ENCODE measurements at regions not wholly inside any gene's neighbourhood (a gene's known extent, or its start where the extent isn't known, plus 50 kb on each side); places are given as distances from the start of the nearest gene placed in this dataset.
"Not testable (repeated sequence)": the region's sequence is repeated elsewhere in the genome, so short reads cannot be mapped to it uniquely, and the experiment has no call there.

GRCh38 chr20:29752644-29753425 lies 1504.6 kb upstream of the DEFB115 start:
- H3K4me3 Mint-ChIP-seq: peak overlapping the region; percentile 42
- peak overlapping the region; percentile 85 for H3K27ac Mint-ChIP-seq
- POLR2A ChIA-PET; CTCF ChIA-PET; H3K4me1 Mint-ChIP-seq; DNase-seq; H3K27me3 Mint-ChIP-seq; H3K36me3 Mint-ChIP-seq (ENCODE audit: low read depth): not testable (repeated sequence)
- H3K9me3 Mint-ChIP-seq: peaks cover 41% of the 10 kb centered on the region

GRCh38 chr20:29753426-29753746 lies 1504.1 kb upstream of the DEFB115 start:
- POLR2A ChIA-PET: not testable (repeated sequence)

GRCh38 chr20:29753879-29754278 lies 1503.6 kb upstream of the DEFB115 start:
- not testable (repeated sequence) for H3K27me3 Mint-ChIP-seq
- H3K9me3 Mint-ChIP-seq: peaks cover 41% of the 10 kb centered on the region

More at GRCh38 chr20:29753426-29753746, 1504.1 kb upstream of the DEFB115 start:
- H3K36me3 Mint-ChIP-seq (ENCODE audit: low read depth); CTCF ChIA-PET; H3K4me1 Mint-ChIP-seq; H3K27me3 Mint-ChIP-seq: not testable (repeated sequence)
- Mint-ChIP-seq H3K4me3 (peak overlapping the region; percentile 42), H3K27ac (peak overlapping the region; percentile 85), H3K9me3 (peaks cover 39% of the 10 kb centered on the region)
- peak; percentile 12 for DNase-seq

GRCh38 chr20:29755854-29756498 lies 1501.5 kb upstream of the DEFB115 start:
- H3K4me1 Mint-ChIP-seq; H3K27ac Mint-ChIP-seq; H3K27me3 Mint-ChIP-seq; H3K36me3 Mint-ChIP-seq (ENCODE audit: low read depth); POLR2A ChIA-PET; CTCF ChIA-PET; DNase-seq; H3K4me3 Mint-ChIP-seq: not testable (repeated sequence)
- peaks cover 46% of the 10 kb centered on the region for H3K9me3 Mint-ChIP-seq

More at GRCh38 chr20:29753879-29754278, 1503.6 kb upstream of the DEFB115 start:
- H3K4me1 Mint-ChIP-seq; POLR2A ChIA-PET; H3K36me3 Mint-ChIP-seq (ENCODE audit: low read depth); DNase-seq; CTCF ChIA-PET; H3K27ac Mint-ChIP-seq; H3K4me3 Mint-ChIP-seq: not testable (repeated sequence)

GRCh38 chr20:29756664-29757063 lies 1500.8 kb upstream of the DEFB115 start:
- Mint-ChIP-seq H3K36me3 (ENCODE audit: low read depth) (peaks cover 5% of the 10 kb centered on the region), H3K27me3 (no peaks in the 10 kb centered on the region), H3K4me3 (no peak overlapping the region), H3K4me1 (peaks cover 6% of the 10 kb centered on the region), H3K27ac (no peak overlapping the region), H3K9me3 (peaks cover 42% of the 10 kb centered on the region)
- POLR2A ChIA-PET: no interaction called here
- DNase-seq: no peak
- CTCF ChIA-PET: no interaction called here

- not testable (repeated sequence) for H3K4me3 Mint-ChIP-seq
These were observed 1495.7 kb upstream of the DEFB115 start for GRCh38 chr20:29761621-29762385.

GRCh38 chr20:29762620-29763019 lies 1494.8 kb upstream of the DEFB115 start:
- no peaks in the 10 kb centered on the region for H3K27me3 Mint-ChIP-seq
- ChIA-PET CTCF (no interaction called here), POLR2A (no interaction called here)
- H3K4me1 Mint-ChIP-seq: no peaks in the 10 kb centered on the region
- peaks cover 14% of the 10 kb centered on the region for H3K9me3 Mint-ChIP-seq
- DNase-seq: no peak
- H3K36me3 Mint-ChIP-seq (ENCODE audit: low read depth): no peaks in the 10 kb centered on the region
- no peak overlapping the region for H3K4me3 Mint-ChIP-seq
- H3K27ac Mint-ChIP-seq: no peak overlapping the region

More at GRCh38 chr20:29761621-29762385, 1495.7 kb upstream of the DEFB115 start:
- H3K4me1 Mint-ChIP-seq; CTCF ChIA-PET; H3K27me3 Mint-ChIP-seq; DNase-seq; POLR2A ChIA-PET; H3K36me3 Mint-ChIP-seq (ENCODE audit: low read depth); H3K27ac Mint-ChIP-seq: not testable (repeated sequence)
- peaks cover 21% of the 10 kb centered on the region for H3K9me3 Mint-ChIP-seq

GRCh38 chr20:29763821-29764511 lies 1493.5 kb upstream of the DEFB115 start:
- ChIA-PET CTCF (no interaction called here), POLR2A (no interaction called here)
- Mint-ChIP-seq H3K27me3 (no peaks in the 10 kb centered on the region), H3K9me3 (peaks cover 10% of the 10 kb centered on the region), H3K27ac (no peak overlapping the region), H3K4me3 (no peak overlapping the region), H3K4me1 (no peaks in the 10 kb centered on the region), H3K36me3 (ENCODE audit: low read depth) (no peaks in the 10 kb centered on the region)
- DNase-seq: no peak

GRCh38 chr20:29764922-29765610 lies 1492.4 kb upstream of the DEFB115 start:
- H3K9me3 Mint-ChIP-seq; CTCF ChIA-PET; H3K36me3 Mint-ChIP-seq (ENCODE audit: low read depth); H3K4me3 Mint-ChIP-seq; H3K4me1 Mint-ChIP-seq; DNase-seq; H3K27me3 Mint-ChIP-seq; H3K27ac Mint-ChIP-seq; POLR2A ChIA-PET: not testable (repeated sequence)

GRCh38 chr20:29778033-29778432 lies 1479.4 kb upstream of the DEFB115 start:
- H3K27ac Mint-ChIP-seq; H3K27me3 Mint-ChIP-seq; DNase-seq; POLR2A ChIA-PET; CTCF ChIA-PET; H3K36me3 Mint-ChIP-seq (ENCODE audit: low read depth); H3K4me1 Mint-ChIP-seq; H3K4me3 Mint-ChIP-seq: not testable (repeated sequence)
- H3K9me3 Mint-ChIP-seq: peaks cover 16% of the 10 kb centered on the region

GRCh38 chr20:29781217-29781616 lies 1476.2 kb upstream of the DEFB115 start:
- CTCF ChIA-PET; POLR2A ChIA-PET; H3K4me1 Mint-ChIP-seq; H3K27me3 Mint-ChIP-seq; DNase-seq; H3K36me3 Mint-ChIP-seq (ENCODE audit: low read depth); H3K4me3 Mint-ChIP-seq; H3K27ac Mint-ChIP-seq: not testable (repeated sequence)
- H3K9me3 Mint-ChIP-seq: peaks cover 20% of the 10 kb centered on the region

GRCh38 chr20:29781891-29782290 lies 1475.6 kb upstream of the DEFB115 start:
- H3K27me3 Mint-ChIP-seq; H3K4me1 Mint-ChIP-seq; POLR2A ChIA-PET; H3K4me3 Mint-ChIP-seq; H3K27ac Mint-ChIP-seq; DNase-seq; CTCF ChIA-PET; H3K36me3 Mint-ChIP-seq (ENCODE audit: low read depth): not testable (repeated sequence)
- peaks cover 21% of the 10 kb centered on the region for H3K9me3 Mint-ChIP-seq

- DNase-seq; POLR2A ChIA-PET; H3K27me3 Mint-ChIP-seq; H3K27ac Mint-ChIP-seq; H3K4me3 Mint-ChIP-seq; CTCF ChIA-PET; H3K36me3 Mint-ChIP-seq (ENCODE audit: low read depth); H3K4me1 Mint-ChIP-seq: not testable (repeated sequence)
- H3K9me3 Mint-ChIP-seq: peaks cover 38% of the 10 kb centered on the region
These were observed 1470.0 kb upstream of the DEFB115 start for GRCh38 chr20:29787456-29787855.
